ENCODE measurements at regions not wholly inside any gene's neighbourhood (a gene's known extent, or its start where the extent isn't known, plus 50 kb on each side); places are given as distances from the start of the nearest gene placed in this dataset.

- DNase-seq, result no peak
These were observed 55.6 kb upstream of the DUSP10 start for GRCh38 chr1:221797506-221797905.

GRCh38 chr1:221796700-221797099 is 54.8 kb upstream of the DUSP10 start:
- DNase-seq, result no peak

- no peak for DNase-seq
These were observed 53.5 kb upstream of the DUSP10 start for GRCh38 chr1:221795380-221795779.

- DNase-seq, result no peak
These were observed 53.0 kb upstream of the DUSP10 start for GRCh38 chr1:221794935-221795334.

GRCh38 chr1:221794079-221794670 is 52.3 kb upstream of the DUSP10 start:
- DNase-seq, result no peak

GRCh38 chr1:221793439-221794078 is 51.7 kb upstream of the DUSP10 start:
- no peak for DNase-seq

- no peak for DNase-seq
These were observed 50.0 kb upstream of the DUSP10 start for GRCh38 chr1:221791846-221792245.

Measured in activated CD4-positive, alpha-beta T cell treated with anti-CD3 and anti-CD28 coated beads for 1 hour (primary cell).